Activated naive CD4-positive, alpha-beta T cell (primary cell): ENCODE measurements at regions not wholly inside any gene's neighbourhood (a gene's known extent, or its start where the extent isn't known, plus 50 kb on each side); places are given as distances from the start of the nearest gene placed in this dataset.
A peak's percentile ranks its signal among the peaks of the same experiment; 100 is the strongest.

ENCODE experiments used
- DNase-seq, 4 experiments: peaks; one replicate each; lab custom pipeline; 2025; lab: John Stamatoyannopoulos, UW

GRCh38 chr5:108649646-108650045 lies 98.1 kb upstream of the FER start:
- no peak for DNase-seq

- no peak for DNase-seq
Observed at GRCh38 chr5:108649106-108649505, 98.6 kb upstream of the FER start.

GRCh38 chr5:108642170-108642906 lies 105.4 kb upstream of the FER start:
- peak in 3 of 4 experiments; percentile 1 to 6 (median 4) for DNase-seq

GRCh38 chr5:108641596-108641995 lies 106.1 kb upstream of the FER start:
- no peak for DNase-seq

- no peak for DNase-seq
Observed at GRCh38 chr5:108639366-108639765, 108.3 kb upstream of the FER start.

- no peak for DNase-seq
Observed at GRCh38 chr5:108638021-108638420, 109.7 kb upstream of the FER start.

GRCh38 chr5:108637134-108637533 lies 110.6 kb upstream of the FER start:
- DNase-seq, result no peak

GRCh38 chr5:108636135-108636853 lies 111.4 kb upstream of the FER start:
- no peak for DNase-seq

- no peak for DNase-seq
Observed at GRCh38 chr5:108634617-108635288, 112.9 kb upstream of the FER start.

GRCh38 chr5:108634010-108634616 lies 113.6 kb upstream of the FER start:
- DNase-seq, result no peak

GRCh38 chr5:108629779-108630528 lies 117.7 kb upstream of the FER start:
- no peak for DNase-seq

GRCh38 chr5:108625654-108626053 lies 122.0 kb upstream of the FER start:
- no peak for DNase-seq

- no peak for DNase-seq
Observed at GRCh38 chr5:108623826-108624225, 123.9 kb upstream of the FER start.

- DNase-seq, result no peak
Observed at GRCh38 chr5:108620516-108620915, 127.2 kb upstream of the FER start.

GRCh38 chr5:108619815-108620214 lies 127.9 kb upstream of the FER start:
- DNase-seq, result no peak

- no peak for DNase-seq
Observed at GRCh38 chr5:108617467-108618435, 129.9 kb upstream of the FER start.

- DNase-seq, result no peak
Observed at GRCh38 chr5:108615216-108615615, 132.5 kb upstream of the FER start.

- no peak for DNase-seq
Observed at GRCh38 chr5:108607421-108607820, 140.3 kb upstream of the FER start.

- DNase-seq, result no peak
Observed at GRCh38 chr5:108606185-108606584, 141.5 kb upstream of the FER start.

GRCh38 chr5:108602830-108603229 lies 144.9 kb upstream of the FER start:
- no peak for DNase-seq

GRCh38 chr5:108590799-108591198 lies 156.9 kb upstream of the FER start:
- no peak for DNase-seq
